Osteocyte (in vitro differentiated cells): ENCODE measurements at regions not wholly inside any gene's neighbourhood (a gene's known extent, or its start where the extent isn't known, plus 50 kb on each side); places are given as distances from the start of the nearest gene placed in this dataset.

Experiments used
- DNase-seq: peaks from one replicate; pipeline ENCODE4 v3.0.0; 2021; ENCODE audit warnings: mixed read lengths; ENCODE audit not compliant: unreplicated experiment; ENCODE audit errors: extremely low spot score
- H3K27ac Mint-ChIP-seq: one replicate; pipeline ENCODE4 v1.8.0; 2021; ENCODE audit warnings: mild to moderate bottlenecking, mixed read lengths; ENCODE audit not compliant: unreplicated experiment
- H3K27me3 Mint-ChIP-seq: one replicate; pipeline ENCODE4 v1.8.0; 2021; ENCODE audit warnings: mixed read lengths; ENCODE audit not compliant: unreplicated experiment
- H3K36me3 Mint-ChIP-seq: one replicate; pipeline ENCODE4 v1.8.0; 2021; ENCODE audit warnings: mixed read lengths; ENCODE audit not compliant: unreplicated experiment
- H3K4me1 Mint-ChIP-seq: one replicate; pipeline ENCODE4 v1.8.0; 2021; ENCODE audit warnings: mixed read lengths; ENCODE audit not compliant: unreplicated experiment
- H3K4me3 Mint-ChIP-seq: one replicate; pipeline ENCODE4 v1.8.0; 2021; ENCODE audit warnings: mild to moderate bottlenecking, moderate library complexity, mixed read lengths; ENCODE audit not compliant: unreplicated experiment
- H3K9me3 Mint-ChIP-seq: one replicate; pipeline ENCODE4 v1.8.0; 2021; ENCODE audit warnings: mixed read lengths; ENCODE audit not compliant: unreplicated experiment
- CTCF ChIP-seq: fragments of 200-600 bp; sonication (generic); IDR thresholded peaks from 2 replicates; pipeline ENCODE4 v1.5.0; 2021; ENCODE audit warnings: antibody characterized with exemption, mild to moderate bottlenecking, moderate library complexity

DNA sequence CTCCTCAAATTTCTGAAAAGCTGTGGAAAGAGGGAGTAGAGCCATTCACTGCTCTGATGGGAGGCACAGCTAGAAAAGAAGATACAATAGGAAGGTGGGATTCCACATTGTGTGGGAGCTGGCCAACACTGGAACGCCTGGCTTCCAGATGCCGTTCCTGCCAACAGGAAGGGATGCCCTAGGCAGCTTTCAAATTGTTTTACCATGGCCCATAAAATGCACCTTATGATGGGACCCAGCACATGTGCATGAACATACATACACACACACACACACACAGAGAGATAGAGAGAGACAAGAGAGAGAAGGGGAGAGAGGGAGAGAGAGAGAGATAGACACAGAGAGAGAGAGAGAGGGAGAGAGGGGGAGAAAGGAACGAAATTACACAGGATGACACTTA, 86.1 kb upstream of the BZW1 start:
- no peaks in the 10 kb centered on the region for H3K4me1 Mint-ChIP-seq
- peaks cover 2% of the 10 kb centered on the region for H3K36me3 Mint-ChIP-seq
- no peak overlapping the region for H3K27ac Mint-ChIP-seq
- DNase-seq: no peak
- no peak for TF ChIP-seq CTCF
- H3K27me3 Mint-ChIP-seq: peaks cover 63% of the 10 kb centered on the region
- H3K4me3 Mint-ChIP-seq: no peak overlapping the region
- H3K9me3 Mint-ChIP-seq: peaks cover 6% of the 10 kb centered on the region

DNA sequence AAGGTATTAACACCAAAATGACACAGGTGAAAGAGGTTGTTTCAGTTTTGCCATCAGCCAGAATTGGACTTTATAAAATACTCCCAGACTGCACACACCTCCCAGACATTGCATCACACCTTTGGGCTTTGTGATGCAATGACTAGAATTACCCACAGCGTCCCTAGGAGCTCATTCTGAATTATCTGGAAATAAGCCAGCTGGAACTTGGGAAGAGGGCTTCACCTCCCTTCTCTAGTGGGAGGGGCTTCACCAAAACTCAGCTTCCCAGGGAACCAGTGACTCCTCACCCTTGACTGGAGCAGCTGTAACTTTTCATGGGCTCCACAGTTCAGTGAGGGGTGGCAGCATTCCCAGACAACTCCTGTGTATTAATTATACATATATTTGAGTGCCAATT, 83.1 kb upstream of the BZW1 start:
- no peak for DNase-seq
- no peaks in the 10 kb centered on the region for H3K4me1 Mint-ChIP-seq
- TF ChIP-seq CTCF: no peak
- H3K27me3 Mint-ChIP-seq: peaks cover 57% of the 10 kb centered on the region
- no peak overlapping the region for H3K27ac Mint-ChIP-seq
- H3K36me3 Mint-ChIP-seq: no peaks in the 10 kb centered on the region
- H3K9me3 Mint-ChIP-seq: no peaks in the 10 kb centered on the region
- H3K4me3 Mint-ChIP-seq: no peak overlapping the region

DNA sequence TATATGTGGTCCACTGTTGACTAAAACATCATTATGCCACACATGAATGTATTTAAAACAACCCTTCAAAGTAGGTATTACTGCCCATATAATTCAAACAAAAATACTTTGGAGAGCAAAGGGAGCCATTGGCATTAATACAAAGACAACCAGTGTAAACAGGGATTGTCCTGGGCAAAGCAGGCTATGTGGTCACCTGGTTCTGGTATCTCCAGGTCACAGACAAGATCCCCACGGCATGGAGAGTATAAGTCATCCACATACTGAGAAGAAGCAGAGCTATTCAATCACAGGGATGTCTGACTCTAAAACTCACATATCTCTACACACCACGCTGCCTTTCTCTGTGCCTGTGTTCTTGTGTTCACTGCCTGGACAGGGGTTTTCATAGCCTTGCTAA, 81.4 kb upstream of the BZW1 start:
- DNase-seq: no peak
- Mint-ChIP-seq H3K9me3 (no peaks in the 10 kb centered on the region), H3K27me3 (peaks cover 43% of the 10 kb centered on the region), H3K4me1 (no peaks in the 10 kb centered on the region), H3K4me3 (no peak overlapping the region), H3K36me3 (no peaks in the 10 kb centered on the region), H3K27ac (no peak overlapping the region)
- no peak for TF ChIP-seq CTCF

DNA sequence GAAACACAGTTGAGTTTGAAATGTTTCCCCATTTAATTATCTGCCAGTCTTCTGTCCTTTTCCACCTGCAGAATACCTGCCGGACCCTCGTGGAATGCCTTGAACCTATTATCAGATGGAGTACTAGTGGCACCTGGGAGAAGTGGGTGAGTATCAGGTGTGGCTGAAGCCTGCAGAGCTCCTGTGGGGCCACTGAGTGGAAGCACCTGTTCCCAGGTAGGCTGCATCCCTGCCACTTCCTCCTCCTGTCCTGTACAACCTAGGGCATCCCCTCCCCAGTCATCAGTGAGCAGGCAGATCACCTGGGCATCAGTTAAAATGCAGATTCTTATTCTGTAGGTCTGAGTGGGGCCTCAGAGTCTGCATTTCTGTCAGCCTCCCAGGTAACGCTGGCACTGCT, 80.8 kb upstream of the BZW1 start:
- H3K9me3 Mint-ChIP-seq: no peaks in the 10 kb centered on the region
- DNase-seq: no peak
- H3K4me3 Mint-ChIP-seq: no peak overlapping the region
- H3K27me3 Mint-ChIP-seq: peaks cover 36% of the 10 kb centered on the region
- H3K4me1 Mint-ChIP-seq: peaks cover 4% of the 10 kb centered on the region
- H3K27ac Mint-ChIP-seq: no peak overlapping the region
- TF ChIP-seq CTCF: no peak
- H3K36me3 Mint-ChIP-seq: no peaks in the 10 kb centered on the region

GRCh38 chr2:200732866-200733265, 78.8 kb upstream of the BZW1 start:
- TF ChIP-seq CTCF: no peak
- Mint-ChIP-seq H3K27me3 (peaks cover 20% of the 10 kb centered on the region), H3K4me1 (peaks cover 4% of the 10 kb centered on the region), H3K36me3 (no peaks in the 10 kb centered on the region), H3K9me3 (no peaks in the 10 kb centered on the region), H3K27ac (no peak overlapping the region), H3K4me3 (no peak overlapping the region)
- DNase-seq: no peak
